OCI-LY7 (cell line): ENCODE measurements at regions not wholly inside any gene's neighbourhood (a gene's known extent, or its start where the extent isn't known, plus 50 kb on each side); places are given as distances from the start of the nearest gene placed in this dataset.

Experiments
- CTCF ChIP-seq: fragments of 200-600 bp; sonication (generic); conservative IDR thresholded peaks from 2 replicates; pipeline ENCODE4 v1.5.1; 2014; ENCODE audit warnings: mild to moderate bottlenecking, antibody characterized with exemption, low read length, moderate library complexity, mixed read lengths
- EZH2phosphoT487 ChIP-seq: fragments of 200-600 bp; sonication (generic); IDR thresholded peaks from 2 replicates; pipeline ENCODE4 v1.6.1; 2018; ENCODE audit warnings: low read depth, borderline replicate concordance, mild to moderate bottlenecking, mixed run types, antibody characterized with exemption, low read length, moderate library complexity, mixed read lengths

DNA sequence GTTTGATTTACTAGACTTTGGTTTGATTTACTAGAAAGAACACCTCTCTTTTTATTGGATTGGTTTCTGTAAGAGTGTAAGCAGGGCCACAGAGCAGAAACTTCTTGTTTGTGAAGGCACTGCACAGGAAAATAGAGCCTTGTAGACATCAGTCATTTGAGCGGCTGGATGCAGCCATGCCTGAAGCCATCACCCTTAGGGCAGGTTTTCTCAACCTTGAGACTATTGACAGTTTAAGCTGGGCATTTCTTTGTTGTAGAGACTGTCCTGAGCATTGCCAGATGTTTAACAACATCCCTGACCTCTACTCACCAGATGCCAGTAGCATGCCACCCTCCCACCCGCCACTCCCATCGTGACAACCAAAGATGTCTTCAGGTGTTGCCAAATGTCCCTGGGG lies 130.2 kb upstream of the SULF2 start:
- no peak for TF ChIP-seq CTCF
- no peak for TF ChIP-seq EZH2phosphoT487
